ENCODE measurements at regions not wholly inside any gene's neighbourhood (a gene's known extent, or its start where the extent isn't known, plus 50 kb on each side); places are given as distances from the start of the nearest gene placed in this dataset.

GRCh38 chr18:67276638-67277037 is 239.9 kb downstream of the DSEL start:
- TF ChIP-seq CTCF (IDR thresholded peaks at IDR 0.05) (no peak), ATF3 (CRISPR knock-in tag; conservative IDR thresholded peaks at IDR 0.05) (no peak), RELA (CRISPR knock-in tag; IDR thresholded peaks at IDR 0.05; ENCODE audit: borderline replicate concordance) (no peak), E2F1 (CRISPR knock-in tag; IDR thresholded peaks at IDR 0.05) (no peak)
